HFF-Myc (cell line): ENCODE measurements at regions not wholly inside any gene's neighbourhood (a gene's known extent, or its start where the extent isn't known, plus 50 kb on each side); places are given as distances from the start of the nearest gene placed in this dataset.

Experiments used
- DNase-seq: peaks from one replicate; pipeline ENCODE4 v3.0.0-alpha.2; 2011; ENCODE audit warnings: low read depth; ENCODE audit errors: extremely low read depth
- H3K4me3 ChIP-seq: replicated peaks from 2 replicates; pipeline ENCODE4 v1.5.1; 2011; ENCODE audit warnings: low read depth, mild to moderate bottlenecking, control low read depth, low read length
- CTCF ChIP-seq: IDR thresholded peaks from 2 replicates; pipeline ENCODE4 v1.5.1; 2012; ENCODE audit warnings: mild to moderate bottlenecking, low read depth, low read length, control low read depth; ENCODE audit errors: missing control alignments

GRCh38 chr3:117104381-117104780, 394.8 kb downstream of the TUSC7 start:
- no peak for DNase-seq
- no peak overlapping the region for H3K4me3 ChIP-seq
- no peak for TF ChIP-seq CTCF

GRCh38 chr3:117104792-117105191, 395.2 kb downstream of the TUSC7 start:
- no peak overlapping the region for H3K4me3 ChIP-seq
- no peak for DNase-seq
- TF ChIP-seq CTCF = no peak

GRCh38 chr3:117105686-117106085, 396.1 kb downstream of the TUSC7 start:
- no peak overlapping the region for H3K4me3 ChIP-seq
- TF ChIP-seq CTCF = no peak
- DNase-seq = peak; percentile 67

GRCh38 chr3:117106396-117106795, 396.8 kb downstream of the TUSC7 start:
- TF ChIP-seq CTCF = no peak
- DNase-seq = no peak
- no peak overlapping the region for H3K4me3 ChIP-seq

- no peak for DNase-seq
- H3K4me3 ChIP-seq = no peak overlapping the region
- no peak for TF ChIP-seq CTCF
These were observed 398.4 kb downstream of the TUSC7 start for GRCh38 chr3:117107946-117108345.

GRCh38 chr3:117109178-117109577, 399.6 kb downstream of the TUSC7 start:
- H3K4me3 ChIP-seq = no peak overlapping the region
- TF ChIP-seq CTCF = no peak
- DNase-seq = no peak

GRCh38 chr3:117114517-117115265, 405.1 kb downstream of the TUSC7 start:
- no peak for DNase-seq
- no peak for TF ChIP-seq CTCF
- H3K4me3 ChIP-seq = no peak overlapping the region
